PC-3 (cell line): ENCODE measurements at regions not wholly inside any gene's neighbourhood (a gene's known extent, or its start where the extent isn't known, plus 50 kb on each side); places are given as distances from the start of the nearest gene placed in this dataset.

Experiments
- CTCF ChIP-seq: fragments of 300-600 bp; sonication (generic); conservative IDR thresholded peaks from 2 replicates; pipeline ENCODE4 v1.5.1; 2017; ENCODE audit warnings: antibody characterized with exemption, low read depth, mild to moderate bottlenecking, low read length
- EZH2phosphoT487 ChIP-seq: fragments of 300-600 bp; sonication (generic); IDR thresholded peaks from 2 replicates; pipeline ENCODE4 v1.6.1; 2018; ENCODE audit warnings: mild to moderate bottlenecking, antibody characterized with exemption, low read length, borderline replicate concordance

- no peak for TF ChIP-seq CTCF
- TF ChIP-seq EZH2phosphoT487 = no peak
These were observed 150.3 kb downstream of the RPLP1 start for GRCh38 chr15:69602921-69603320.
